PC-9 (cell line): ENCODE measurements at regions not wholly inside any gene's neighbourhood (a gene's known extent, or its start where the extent isn't known, plus 50 kb on each side); places are given as distances from the start of the nearest gene placed in this dataset.

Experiments
- CTCF ChIP-seq: fragments of 200-600 bp; sonication (generic); conservative IDR thresholded peaks from 2 replicates; pipeline ENCODE4 v1.6.1; 2017; ENCODE audit warnings: mixed run types, antibody characterized with exemption, mild to moderate bottlenecking, moderate library complexity
- EZH2 ChIP-seq: fragments of 200-600 bp; sonication (generic); IDR thresholded peaks from 2 replicates; pipeline ENCODE4 v1.8.0; 2017; ENCODE audit warnings: antibody characterized with exemption, low read depth

- TF ChIP-seq CTCF = no peak
- TF ChIP-seq EZH2 = no peak
Observed at GRCh38 chr11:115649461-115649860, 145.2 kb upstream of the CADM1 start.
